HCT116 (cell line): ENCODE measurements at regions not wholly inside any gene's neighbourhood (a gene's known extent, or its start where the extent isn't known, plus 50 kb on each side); places are given as distances from the start of the nearest gene placed in this dataset.

Experiments
- ATAC-seq: fragments of 200-7000 bp; cut with Tn5 transposase; 2 replicates; pipeline ENCODE4 v1.9.1; 2020; ENCODE audit warnings: mild to moderate bottlenecking, moderate library complexity
- BruUV-seq: library from RNA; stranded (reverse); fragments of 400-500 nt; replicated peaks from 2 replicates; lab custom pipeline; 2021; lab: Mats Ljungman, UMichigan
- CTCF ChIA-PET: fragments of 300-600 bp; sonication (Branson Sonifier 250); formaldehyde crosslinking; loops from one replicate; lab custom pipeline; 2021; ENCODE audit warnings: antibody characterized with exemption; lab: Charles Lee
- POLR2A ChIA-PET: fragments of 300-600, 350-600 bp; sonication (Branson Sonifier 250); formaldehyde crosslinking; loops from one replicate; lab custom pipeline; 2021; ENCODE audit warnings: antibody characterized with exemption; lab: Charles Lee
- RAD21 ChIA-PET, 2 experiments: fragments of 300-600 bp; sonication (Branson Sonifier 250); formaldehyde crosslinking; loops; one replicate each; lab custom pipeline; 2023; ENCODE audit warnings: low total read pairs in 2 of 2; ENCODE audit not compliant: uncharacterized antibody in 2 of 2, unreplicated experiment in 2 of 2, low non-redundant PET in 1 of 2; lab: Charles Lee
- DNase-seq: peaks from one replicate; pipeline ENCODE4 v3.0.0-alpha.2; 2010; ENCODE audit warnings: low read depth, low spot score
- H2AFZ ChIP-seq: fragments of 200-600 bp; shearing (Covaris generic), sonication (generic); 2 replicates; pipeline ENCODE4 v1.6.1; 2017; ENCODE audit warnings: low read depth, mixed run types, mixed read lengths, antibody characterized with exemption, low read length; ENCODE audit not compliant: poor library complexity, severe bottlenecking
- H3K27ac ChIP-seq: 2 replicates; pipeline ENCODE4 v1.5.1; 2012; ENCODE audit warnings: low read depth, low read length
- H3K27me3 ChIP-seq: fragments of 200-600 bp; sonication (generic); 2 replicates; pipeline ENCODE4 v1.6.1; 2016; ENCODE audit warnings: mixed run types, low read length, mixed read lengths; ENCODE audit not compliant: insufficient read depth
- H3K36me3 ChIP-seq, 2 experiments: fragments of 200-500 bp in 1 of 2; fragments of 200-600 bp in 1 of 2; sonication (Bioruptor generic) in 1 of 2; sonication (generic) in 1 of 2; 2 replicates each; pipeline versions ENCODE4 v1.5.1 to v1.6.1; 2014 to 2016; ENCODE audit warnings: low read length in 2 of 2, inconsistent platforms in 1 of 2, mixed read lengths in 1 of 2, mixed run types in 1 of 2; ENCODE audit not compliant: insufficient read depth in 2 of 2, control insufficient read depth in 1 of 2
- H3K4me1 ChIP-seq, 2 experiments: fragments of 200-600 bp in 1 of 2; sonication (generic) in 1 of 2; 2 replicates each; pipeline versions ENCODE4 v1.5.1 to v1.6.1; 2012 to 2017; ENCODE audit warnings: low read length in 2 of 2, inconsistent platforms in 1 of 2, mild to moderate bottlenecking in 1 of 2, mixed read lengths in 1 of 2, mixed run types in 1 of 2, moderate library complexity in 1 of 2; ENCODE audit not compliant: insufficient read depth in 2 of 2, control insufficient read depth in 1 of 2
- H3K4me2 ChIP-seq: fragments of 200-600 bp; sonication (generic); 2 replicates; pipeline ENCODE4 v1.6.1; 2017; ENCODE audit warnings: mixed run types, low read length, mixed read lengths
- H3K4me3 ChIP-seq, 2 experiments: fragments of 200-600 bp in 1 of 2; sonication (generic) in 1 of 2; replicated peaks in 1 of 2; 2 replicates each; pipeline ENCODE4 v1.5.1; 2011 to 2016; ENCODE audit warnings: low read length in 2 of 2, control low read depth in 1 of 2, low read depth in 1 of 2, mild to moderate bottlenecking in 1 of 2, mixed read lengths in 1 of 2, mixed run types in 1 of 2
- H3K79me2 ChIP-seq: fragments of 200-600 bp; sonication (generic); 2 replicates; pipeline ENCODE4 v1.6.1; 2017; ENCODE audit warnings: mild to moderate bottlenecking, mixed run types, low read length, moderate library complexity, mixed read lengths; ENCODE audit not compliant: insufficient read depth
- H3K9ac ChIP-seq: fragments of 200-600 bp; sonication (generic); 2 replicates; pipeline ENCODE4 v1.6.1; 2016; ENCODE audit warnings: low read length, mixed read lengths
- H3K9me2 ChIP-seq: fragments of 200-600 bp; sonication (generic), shearing (Covaris generic); 2 replicates; pipeline ENCODE4 v1.6.1; 2017; ENCODE audit warnings: mixed run types, mild to moderate bottlenecking, moderate library complexity; ENCODE audit not compliant: insufficient read depth
- H3K9me3 ChIP-seq, 2 experiments: fragments of 200-500 bp in 1 of 2; fragments of 200-600 bp in 1 of 2; sonication (Bioruptor generic) in 1 of 2; sonication (generic) in 1 of 2; 2 replicates each; pipeline ENCODE4 v1.6.1; 2014 to 2017; ENCODE audit warnings: low read length in 2 of 2, mixed read lengths in 2 of 2, inconsistent platforms in 1 of 2, low read depth in 1 of 2, mild to moderate bottlenecking in 1 of 2, mixed run types in 1 of 2, moderate library complexity in 1 of 2; ENCODE audit not compliant: control insufficient read depth in 1 of 2, insufficient read depth in 1 of 2
- H4K20me1 ChIP-seq: fragments of 200-600 bp; sonication (generic), shearing (Covaris generic); 2 replicates; pipeline ENCODE4 v1.6.1; 2017; ENCODE audit warnings: mixed run types, mild to moderate bottlenecking, moderate library complexity; ENCODE audit not compliant: insufficient read depth
- CBX3 ChIP-seq: IDR thresholded peaks from 2 replicates; pipeline ENCODE4 v1.6.1; 2012; ENCODE audit warnings: low read depth
- EGR1 ChIP-seq: IDR thresholded peaks from 2 replicates; pipeline ENCODE4 v1.6.1; 2012; ENCODE audit warnings: low read depth
- ELF1 ChIP-seq: IDR thresholded peaks from 2 replicates; pipeline ENCODE4 v1.6.1; 2012; ENCODE audit warnings: low read depth, borderline replicate concordance
- EZH2phosphoT487 ChIP-seq: fragments of 200-600 bp; IDR thresholded peaks from 2 replicates; pipeline ENCODE4 v1.6.1; 2018; ENCODE audit warnings: antibody characterized with exemption, borderline replicate concordance
- FOSL1 ChIP-seq: IDR thresholded peaks from 2 replicates; pipeline ENCODE4 v1.6.1; 2012; ENCODE audit warnings: low read depth
- JUND ChIP-seq: IDR thresholded peaks from 2 replicates; pipeline ENCODE4 v1.6.1; 2012
- POLR2A ChIP-seq: IDR thresholded peaks from 2 replicates; pipeline ENCODE4 v1.7.0; 2011; ENCODE audit warnings: borderline replicate concordance; ENCODE audit not compliant: insufficient read depth, insufficient read length; ENCODE audit errors: extremely low read depth
- POLR2AphosphoS5 ChIP-seq: IDR thresholded peaks from 2 replicates; pipeline ENCODE4 v1.6.1; 2011; ENCODE audit warnings: mild to moderate bottlenecking, low read depth, low read length, moderate library complexity
- RAD21 ChIP-seq: IDR thresholded peaks from 2 replicates; pipeline ENCODE4 v1.6.1; 2012; ENCODE audit warnings: low read depth, mild to moderate bottlenecking
- TCF7L2 ChIP-seq: IDR thresholded peaks from 2 replicates; pipeline ENCODE4 v1.7.0; 2011; ENCODE audit warnings: borderline replicate concordance, inconsistent platforms; ENCODE audit not compliant: insufficient read depth, insufficient read length; ENCODE audit errors: extremely low read depth
- YY1 ChIP-seq: IDR thresholded peaks from 2 replicates; pipeline ENCODE4 v1.6.1; 2011; ENCODE audit warnings: low read length, low read depth, moderate library complexity, mild to moderate bottlenecking; ENCODE audit not compliant: insufficient replicate concordance; ENCODE audit errors: extremely low read depth
- ZFX ChIP-seq: fragments of 450-650 bp; IDR thresholded peaks from 2 replicates; pipeline ENCODE4 v1.6.1; 2017
- ZNF274 ChIP-seq: fragments of 200-500 bp; sonication (Bioruptor generic); IDR thresholded peaks from 2 replicates; pipeline ENCODE4 v1.6.1; 2014; ENCODE audit warnings: mild to moderate bottlenecking, low read depth, low read length, inconsistent platforms
- intact Hi-C: fragments of 100-400 bp; cut with micrococcal nuclease; formaldehyde crosslinking; loops from 2 replicates; pipeline ENCODE4 v1.10.0; 2022
- TF ChIP-seq, protein P1 (sequence below): IDR thresholded peaks from 2 replicates; pipeline ENCODE4 v1.6.1; 2012

DNA sequence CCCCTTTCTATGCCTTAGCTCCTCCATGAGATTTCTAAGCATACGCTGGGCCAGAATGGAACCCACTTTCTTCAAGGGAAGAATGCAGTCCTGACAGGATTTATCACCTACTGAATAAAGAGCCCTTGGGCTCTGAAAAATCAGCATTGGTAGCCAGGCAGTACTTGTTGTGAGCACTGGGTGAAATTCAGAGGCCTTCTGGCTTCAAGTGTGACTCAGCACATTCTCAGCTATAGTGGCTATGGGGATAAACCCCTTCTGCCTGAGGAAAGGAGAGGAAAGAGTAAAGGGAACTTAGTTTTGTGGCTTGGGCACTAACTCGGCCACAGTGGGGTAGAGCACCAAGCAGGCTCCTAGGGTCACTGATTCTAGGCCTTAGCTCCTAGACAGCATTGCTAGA lies 574.8 kb downstream of the JRKL start:
- Histone ChIP-seq H4K20me1 (no peaks in the 10 kb centered on the region), H3K79me2 (no peaks in the 10 kb centered on the region), H3K9me3 (peaks cover 4 to 7% of the 10 kb centered on the region in 2 experiments; a peak in 2 of 4 replicates), H3K9me2 (no peaks in the 10 kb centered on the region), H2AFZ (no peak overlapping the region)
- ChIA-PET POLR2A (no interaction called here), RAD21 (no interaction called here)
- TF ChIP-seq YY1 (no peak), TCF7L2 (no peak), EZH2phosphoT487 (no peak), POLR2A (no peak), ZFX (no peak), RAD21 (no peak), ELF1 (no peak), JUND (no peak), POLR2AphosphoS5 (no peak), FOSL1 (no peak)
- TF ChIP-seq, protein P1, sequence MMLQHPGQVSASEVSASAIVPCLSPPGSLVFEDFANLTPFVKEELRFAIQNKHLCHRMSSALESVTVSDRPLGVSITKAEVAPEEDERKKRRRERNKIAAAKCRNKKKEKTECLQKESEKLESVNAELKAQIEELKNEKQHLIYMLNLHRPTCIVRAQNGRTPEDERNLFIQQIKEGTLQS = no peak
- TF ChIP-seq, all 23 proteins: peak for 0
- DNase-seq = no peak
- Histone ChIP-seq H3K4me3 (no peak overlapping the region), H3K4me2 (no peak overlapping the region), H3K9ac (no peak overlapping the region), H3K27ac (no peak overlapping the region), H3K27me3 (no peaks in the 10 kb centered on the region), H3K4me1 (no peaks in the 10 kb centered on the region), H3K36me3 (no peaks in the 10 kb centered on the region)
- CTCF ChIA-PET = no interaction called here
- no peak for ATAC-seq
- BruUV-seq = no TSS peak
- intact Hi-C loops = no loop called here

DNA sequence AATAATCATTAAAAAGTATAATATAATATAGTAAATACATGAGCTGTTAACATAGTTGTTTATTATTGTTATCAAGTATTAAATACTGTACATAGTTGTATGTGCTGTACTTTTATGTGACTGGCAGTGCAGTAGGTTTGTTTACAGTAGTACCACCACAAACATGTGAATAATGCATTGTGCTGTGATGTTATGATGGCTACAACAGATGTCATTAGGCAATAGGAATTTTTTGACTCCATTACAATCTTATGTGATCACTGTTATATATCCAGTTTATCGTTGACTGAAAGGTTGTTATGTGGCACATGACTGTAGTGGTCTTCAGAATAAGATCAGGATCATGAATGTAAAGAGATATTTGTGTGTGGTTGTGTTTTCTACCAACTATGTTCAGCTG lies 577.8 kb downstream of the JRKL start:
- BruUV-seq = no TSS peak
- Histone ChIP-seq H3K4me3 (no peak overlapping the region), H3K9me3 (peaks cover 4 to 5% of the 10 kb centered on the region in 2 experiments; a peak in 2 of 4 replicates), H3K4me1 (no peaks in the 10 kb centered on the region), H3K9ac (no peak overlapping the region), H3K9me2 (no peaks in the 10 kb centered on the region), H3K27ac (no peak overlapping the region), H3K79me2 (no peaks in the 10 kb centered on the region), H4K20me1 (no peaks in the 10 kb centered on the region), H3K4me2 (no peak overlapping the region), H3K27me3 (no peaks in the 10 kb centered on the region), H3K36me3 (no peaks in the 10 kb centered on the region), H2AFZ (no peak overlapping the region)
- ATAC-seq (no peak), DNase-seq (no peak)
- ChIA-PET CTCF (interaction anchor here (0.6 kb wide), 1 partner anchor 62 kb away, joined by 3 read pairs; no protein-coding TSS in a partner anchor), POLR2A (no interaction called here), RAD21 (no interaction called here)
- intact Hi-C loops = no loop called here
- TF ChIP-seq CBX3 (no peak), ZNF274 (no peak), EGR1 (no peak)
